Activated CD4-positive, alpha-beta memory T cell treated with anti-CD3 and anti-CD28 coated beads, Interleukin-2, amount 10 ng/mL, durations not matched to agents 7 days and 5 days (primary cell): ENCODE measurements at regions not wholly inside any gene's neighbourhood (a gene's known extent, or its start where the extent isn't known, plus 50 kb on each side); places are given as distances from the start of the nearest gene placed in this dataset.
A peak's percentile ranks its signal among the peaks of the same experiment; 100 is the strongest.
"Not testable (repeated sequence)": the region's sequence is repeated elsewhere in the genome, so short reads cannot be mapped to it uniquely, and the experiment has no call there.

Source experiments
- CTCF ChIA-PET: fragments of 350-600 bp; sonication (Branson Sonifier 250); formaldehyde crosslinking; loops from one replicate; lab custom pipeline; 2021; ENCODE audit warnings: antibody characterized with exemption, inconsistent platforms; lab: Charles Lee
- POLR2A ChIA-PET: fragments of 350-600 bp; sonication (Branson Sonifier 250); formaldehyde crosslinking; loops from one replicate; lab custom pipeline; 2021; ENCODE audit warnings: antibody characterized with exemption; lab: Charles Lee
- DNase-seq: peaks from one replicate; pipeline ENCODE4 v3.0.0-alpha.2; 2020
- H3K27ac Mint-ChIP-seq: one replicate; pipeline ENCODE4 v1.8.0; 2021; ENCODE audit warnings: mild to moderate bottlenecking, mixed read lengths
- H3K27me3 Mint-ChIP-seq: one replicate; pipeline ENCODE4 v1.8.0; 2021; ENCODE audit warnings: mixed read lengths
- H3K36me3 Mint-ChIP-seq: one replicate; pipeline ENCODE4 v1.8.0; 2021; ENCODE audit warnings: low read depth, mixed read lengths
- H3K4me1 Mint-ChIP-seq: one replicate; pipeline ENCODE4 v1.8.0; 2021; ENCODE audit warnings: mixed read lengths
- H3K4me3 Mint-ChIP-seq: one replicate; pipeline ENCODE4 v1.8.0; 2021; ENCODE audit warnings: mild to moderate bottlenecking, mixed read lengths
- H3K9me3 Mint-ChIP-seq: one replicate; pipeline ENCODE4 v1.8.0; 2021; ENCODE audit warnings: mixed read lengths

GRCh38 chr10:30691639-30692015, 62.1 kb upstream of the LYZL2 start:
- Mint-ChIP-seq H3K36me3 (peaks cover 49% of the 10 kb centered on the region), H3K9me3 (peaks cover 21% of the 10 kb centered on the region), H3K27me3 (no peaks in the 10 kb centered on the region), H3K4me3 (no peak overlapping the region), H3K4me1 (peaks cover 74% of the 10 kb centered on the region), H3K27ac (peak overlapping the region; percentile 31)
- POLR2A ChIA-PET, result interaction anchor here (1.0 to 2.5 kb wide), 2 partner anchors 9 to 10 kb away, joined by 3 to 8 read pairs; no protein-coding TSS in a partner anchor
- DNase-seq, result no peak
- CTCF ChIA-PET, result interaction anchor here (2.1 kb wide), 1 partner anchor 27 kb away, joined by 11 read pairs; no protein-coding TSS in a partner anchor

GRCh38 chr10:30690948-30691638, 61.5 kb upstream of the LYZL2 start:
- POLR2A ChIA-PET, result interaction anchor here (1.0 to 2.5 kb wide), 2 partner anchors 8 to 11 kb away, joined by 3 to 8 read pairs; no protein-coding TSS in a partner anchor
- CTCF ChIA-PET, result interaction anchor here (2.1 to 6.1 kb wide), 2 partner anchors 12 to 27 kb away, joined by 11 to 84 read pairs; no protein-coding TSS in a partner anchor
- DNase-seq, H3K27me3 Mint-ChIP-seq, H3K27ac Mint-ChIP-seq, H3K4me3 Mint-ChIP-seq: not testable (repeated sequence)
- Mint-ChIP-seq H3K36me3 (peaks cover 45% of the 10 kb centered on the region), H3K9me3 (peaks cover 21% of the 10 kb centered on the region), H3K4me1 (peaks cover 74% of the 10 kb centered on the region)

- Mint-ChIP-seq H3K27ac (peak overlapping the region; percentile 68), H3K36me3 (peaks cover 28% of the 10 kb centered on the region), H3K4me1 (peaks cover 75% of the 10 kb centered on the region), H3K27me3 (no peaks in the 10 kb centered on the region), H3K4me3 (no peak overlapping the region), H3K9me3 (peaks cover 16% of the 10 kb centered on the region)
- ChIA-PET POLR2A (interaction anchor here (0.6 to 12.2 kb wide), 4 partner anchors 8 to 28 kb away, joined by 3 to 149 read pairs (median 8); no protein-coding TSS in a partner anchor), CTCF (interaction anchor here (1.1 to 6.1 kb wide), 17 partner anchors 7 to 124 kb away, joined by 3 to 84 read pairs (median 10); no protein-coding TSS in a partner anchor)
- no peak for DNase-seq
These were observed 58.9 kb upstream of the LYZL2 start for GRCh38 chr10:30688456-30688855.

GRCh38 chr10:30687698-30688213, 58.2 kb upstream of the LYZL2 start:
- H3K36me3 Mint-ChIP-seq, result peaks cover 23% of the 10 kb centered on the region
- CTCF ChIA-PET, result interaction anchor here (0.7 to 6.1 kb wide), 24 partner anchors 8 to 639 kb away, joined by 3 to 84 read pairs (median 5); partner anchors contain the start of genes ZEB1 and ZNF438
- DNase-seq, result peak; percentile 85
- peak overlapping the region; percentile 67 for H3K27ac Mint-ChIP-seq
- H3K4me1 Mint-ChIP-seq, result peaks cover 79% of the 10 kb centered on the region
- POLR2A ChIA-PET, result interaction anchor here (0.6 to 12.2 kb wide), 7 partner anchors 9 to 344 kb away, joined by 3 to 149 read pairs (median 3); partner anchors contain the start of gene ZNF438
- peaks cover 11% of the 10 kb centered on the region for H3K9me3 Mint-ChIP-seq
- H3K4me3 Mint-ChIP-seq, result no peak overlapping the region
- H3K27me3 Mint-ChIP-seq, result no peaks in the 10 kb centered on the region

GRCh38 chr10:30686708-30687107, 57.2 kb upstream of the LYZL2 start:
- H3K27me3 Mint-ChIP-seq, result no peaks in the 10 kb centered on the region
- POLR2A ChIA-PET, result interaction anchor here (1.8 to 12.2 kb wide), 3 partner anchors 9 to 17 kb away, joined by 9 to 149 read pairs (median 14); no protein-coding TSS in a partner anchor
- H3K4me1 Mint-ChIP-seq, result peaks cover 84% of the 10 kb centered on the region
- H3K27ac Mint-ChIP-seq, result peak overlapping the region; percentile 67
- DNase-seq, result peak; percentile 8
- CTCF ChIA-PET, result interaction anchor here (1.0 to 6.1 kb wide), 14 partner anchors 9 to 345 kb away, joined by 3 to 84 read pairs (median 6); partner anchors contain the start of gene ZNF438
- H3K9me3 Mint-ChIP-seq, result peaks cover 6% of the 10 kb centered on the region
- H3K4me3 Mint-ChIP-seq, result no peak overlapping the region
- peaks cover 19% of the 10 kb centered on the region for H3K36me3 Mint-ChIP-seq

- peak overlapping the region; percentile 93 for H3K27ac Mint-ChIP-seq
- peak; percentile 18 for DNase-seq
- POLR2A ChIA-PET, result interaction anchor here (1.3 to 12.2 kb wide), 4 partner anchors 8 to 20 kb away, joined by 3 to 149 read pairs (median 21); no protein-coding TSS in a partner anchor
- no peaks in the 10 kb centered on the region for H3K27me3 Mint-ChIP-seq
- H3K4me1 Mint-ChIP-seq, result peaks cover 96% of the 10 kb centered on the region
- peaks cover 17% of the 10 kb centered on the region for H3K9me3 Mint-ChIP-seq
- H3K36me3 Mint-ChIP-seq, result peaks cover 35% of the 10 kb centered on the region
- CTCF ChIA-PET, result interaction anchor here (0.7 to 1.6 kb wide), 2 partner anchors 23 to 101 kb away, joined by 3 read pairs; no protein-coding TSS in a partner anchor
- no peak overlapping the region for H3K4me3 Mint-ChIP-seq
These were observed 53.9 kb upstream of the LYZL2 start for GRCh38 chr10:30683496-30683895.

- Mint-ChIP-seq H3K9me3 (peaks cover 17% of the 10 kb centered on the region), H3K27ac (peak overlapping the region; percentile 93), H3K4me3 (peak overlapping the region; percentile 24), H3K4me1 (peaks cover 92% of the 10 kb centered on the region), H3K36me3 (peaks cover 40% of the 10 kb centered on the region)
- DNase-seq, result peak; percentile 89
- CTCF ChIA-PET, result interaction anchor here (1.0 to 2.2 kb wide), 6 partner anchors 12 to 349 kb away, joined by 3 to 9 read pairs (median 4); partner anchors contain the start of gene ZNF438
- H3K27me3 Mint-ChIP-seq, result not testable (repeated sequence)
- POLR2A ChIA-PET, result interaction anchor here (0.5 to 12.2 kb wide), 13 partner anchors 8 to 635 kb away, joined by 3 to 149 read pairs (median 4); no protein-coding TSS in a partner anchor
These were observed 53.0 kb upstream of the LYZL2 start for GRCh38 chr10:30682377-30683199.

- Mint-ChIP-seq H3K27ac (peak overlapping the region; percentile 93), H3K4me1 (peaks cover 75% of the 10 kb centered on the region), H3K9me3 (peaks cover 17% of the 10 kb centered on the region), H3K36me3 (peaks cover 40% of the 10 kb centered on the region), H3K27me3 (no peaks in the 10 kb centered on the region), H3K4me3 (no peak overlapping the region)
- POLR2A ChIA-PET, result interaction anchor here (0.8 to 12.2 kb wide), 4 partner anchors 10 to 151 kb away, joined by 5 to 149 read pairs (median 21); no protein-coding TSS in a partner anchor
- DNase-seq, result no peak
- CTCF ChIA-PET, result interaction anchor here (1.3 to 2.2 kb wide), 4 partner anchors 9 to 37 kb away, joined by 4 to 17 read pairs (median 8); no protein-coding TSS in a partner anchor
These were observed 51.4 kb upstream of the LYZL2 start for GRCh38 chr10:30680908-30681307.
